ENCODE measurements at regions not wholly inside any gene's neighbourhood (a gene's known extent, or its start where the extent isn't known, plus 50 kb on each side); places are given as distances from the start of the nearest gene placed in this dataset.

- DNase-seq (ENCODE audit: insufficient read length, low spot score, missing footprints), result no peak
- Histone ChIP-seq H3K27ac (ENCODE audit: low read depth, low read length) (no peak overlapping the region), H2AFZ (ENCODE audit: low read length) (peak overlapping the region; percentile 49), H3K79me2 (ENCODE audit: insufficient read depth, low read length) (no peaks in the 10 kb centered on the region), H3K4me2 (ENCODE audit: insufficient read depth, low read length) (no peak overlapping the region), H3K9me3 (ENCODE audit: low read depth, low read length) (no peaks in the 10 kb centered on the region), H3K27me3 (ENCODE audit: insufficient read depth, low read length) (no peaks in the 10 kb centered on the region), H4K20me1 (ENCODE audit: insufficient read depth, low read length) (no peaks in the 10 kb centered on the region), H3K4me1 (ENCODE audit: insufficient read depth, low read length) (peaks cover 30% of the 10 kb centered on the region), H3K36me3 (ENCODE audit: insufficient read depth, low read length) (no peaks in the 10 kb centered on the region), H3K4me3 (ENCODE audit: insufficient read depth, low read length) (no peak overlapping the region)
- no peak for TF ChIP-seq CTCF (IDR thresholded peaks at IDR 0.05; ENCODE audit: extremely low read depth, low read depth, low read length)
Observed at GRCh38 chr2:150042500-150043171, 444.8 kb downstream of the RND3 start.

- Histone ChIP-seq H3K27ac (ENCODE audit: low read depth, low read length) (peak overlapping the region; percentile 64), H3K4me3 (ENCODE audit: insufficient read depth, low read length) (no peak overlapping the region), H3K36me3 (ENCODE audit: insufficient read depth, low read length) (no peaks in the 10 kb centered on the region), H3K4me2 (ENCODE audit: insufficient read depth, low read length) (no peak overlapping the region), H4K20me1 (ENCODE audit: insufficient read depth, low read length) (no peaks in the 10 kb centered on the region), H3K27me3 (ENCODE audit: insufficient read depth, low read length) (no peaks in the 10 kb centered on the region), H2AFZ (ENCODE audit: low read length) (peak overlapping the region; percentile 82), H3K9me3 (ENCODE audit: low read depth, low read length) (no peaks in the 10 kb centered on the region), H3K79me2 (ENCODE audit: insufficient read depth, low read length) (no peaks in the 10 kb centered on the region), H3K4me1 (ENCODE audit: insufficient read depth, low read length) (peaks cover 24% of the 10 kb centered on the region)
- TF ChIP-seq CTCF (IDR thresholded peaks at IDR 0.05; ENCODE audit: extremely low read depth, low read depth, low read length), result no peak
- DNase-seq (ENCODE audit: insufficient read length, low spot score, missing footprints), result peak; percentile 65
Observed at GRCh38 chr2:150041722-150042425, 445.6 kb downstream of the RND3 start.

GRCh38 chr2:150036622-150037021, 449.0 kb upstream of the MMADHC start:
- Histone ChIP-seq H3K9me3 (ENCODE audit: low read depth, low read length) (no peaks in the 10 kb centered on the region), H3K4me1 (ENCODE audit: insufficient read depth, low read length) (no peaks in the 10 kb centered on the region), H3K27me3 (ENCODE audit: insufficient read depth, low read length) (no peaks in the 10 kb centered on the region), H4K20me1 (ENCODE audit: insufficient read depth, low read length) (no peaks in the 10 kb centered on the region), H3K4me2 (ENCODE audit: insufficient read depth, low read length) (peak overlapping the region; percentile 56), H3K79me2 (ENCODE audit: insufficient read depth, low read length) (no peaks in the 10 kb centered on the region), H3K27ac (ENCODE audit: low read depth, low read length) (no peak overlapping the region), H2AFZ (ENCODE audit: low read length) (peak overlapping the region; percentile 69), H3K4me3 (ENCODE audit: insufficient read depth, low read length) (no peak overlapping the region), H3K36me3 (ENCODE audit: insufficient read depth, low read length) (no peaks in the 10 kb centered on the region)
- TF ChIP-seq CTCF (IDR thresholded peaks at IDR 0.05; ENCODE audit: extremely low read depth, low read depth, low read length), result no peak
- no peak for DNase-seq (ENCODE audit: insufficient read length, low spot score, missing footprints)

DNA sequence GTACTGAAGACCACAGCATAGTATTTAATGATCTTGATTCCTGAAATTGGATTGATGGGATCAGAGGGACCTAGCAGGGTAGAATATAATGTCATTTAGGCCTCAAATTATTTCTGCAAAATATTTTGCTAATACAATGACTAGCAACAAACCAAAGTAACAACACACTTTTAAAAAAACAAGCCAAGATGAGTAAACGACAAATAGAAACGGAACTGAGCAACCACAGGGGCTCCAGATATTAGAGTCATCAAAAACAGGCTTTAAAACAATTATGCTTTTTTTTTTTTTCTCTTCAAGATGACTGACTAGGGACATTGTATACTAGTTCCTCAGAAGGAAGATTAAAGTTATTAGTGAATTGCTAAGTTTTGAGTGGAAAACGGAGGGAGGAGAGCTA, 447.1 kb upstream of the MMADHC start:
- no peaks in the 10 kb centered on the region for H3K36me3 ChIP-seq (ENCODE audit: insufficient read depth, low read length)
- H2AFZ ChIP-seq (ENCODE audit: low read length), result no peak overlapping the region
- TF ChIP-seq CTCF (IDR thresholded peaks at IDR 0.05; ENCODE audit: extremely low read depth, low read depth, low read length), result no peak
- H3K79me2 ChIP-seq (ENCODE audit: insufficient read depth, low read length), result no peaks in the 10 kb centered on the region
- H3K4me3 ChIP-seq (ENCODE audit: insufficient read depth, low read length), result no peak overlapping the region
- H3K27ac ChIP-seq (ENCODE audit: low read depth, low read length), result no peak overlapping the region
- no peaks in the 10 kb centered on the region for H3K4me1 ChIP-seq (ENCODE audit: insufficient read depth, low read length)
- H3K4me2 ChIP-seq (ENCODE audit: insufficient read depth, low read length), result no peak overlapping the region
- no peaks in the 10 kb centered on the region for H3K27me3 ChIP-seq (ENCODE audit: insufficient read depth, low read length)
- H4K20me1 ChIP-seq (ENCODE audit: insufficient read depth, low read length), result no peaks in the 10 kb centered on the region
- DNase-seq (ENCODE audit: insufficient read length, low spot score, missing footprints), result no peak
- no peaks in the 10 kb centered on the region for H3K9me3 ChIP-seq (ENCODE audit: low read depth, low read length)

Data from osteoblast (primary cell).